GM12873 (cell line): ENCODE measurements at regions not wholly inside any gene's neighbourhood (a gene's known extent, or its start where the extent isn't known, plus 50 kb on each side); places are given as distances from the start of the nearest gene placed in this dataset.

Source experiments
- CTCF ChIP-seq: IDR thresholded peaks from 2 replicates; pipeline ENCODE4 v1.5.1; 2012; ENCODE audit warnings: low read depth, mild to moderate bottlenecking, moderate library complexity, low read length, control low read depth; ENCODE audit not compliant: insufficient read depth; ENCODE audit errors: missing control alignments

- TF ChIP-seq CTCF = no peak
Observed at GRCh38 chr5:68805444-68805843, 288.4 kb upstream of the SLC30A5 start.

- TF ChIP-seq CTCF = no peak
Observed at GRCh38 chr5:68817632-68818031, 276.2 kb upstream of the SLC30A5 start.

- no peak for TF ChIP-seq CTCF
Observed at GRCh38 chr5:68818057-68818695, 275.6 kb upstream of the SLC30A5 start.

GRCh38 chr5:68818870-68819269 is 274.9 kb upstream of the SLC30A5 start:
- TF ChIP-seq CTCF = no peak

- no peak for TF ChIP-seq CTCF
Observed at GRCh38 chr5:68821056-68821455, 272.8 kb upstream of the SLC30A5 start.

GRCh38 chr5:68822796-68823195 is 271.0 kb upstream of the SLC30A5 start:
- TF ChIP-seq CTCF = no peak

- TF ChIP-seq CTCF = no peak
Observed at GRCh38 chr5:68823301-68823700, 270.5 kb upstream of the SLC30A5 start.
